T1000 (cell line): ENCODE measurements at regions not wholly inside any gene's neighbourhood (a gene's known extent, or its start where the extent isn't known, plus 50 kb on each side); places are given as distances from the start of the nearest gene placed in this dataset.

Experiments used
- DNase-seq: peaks from one replicate; lab custom pipeline; 2025; ENCODE audit warnings: mixed read lengths; lab: John Stamatoyannopoulos, UW

DNA sequence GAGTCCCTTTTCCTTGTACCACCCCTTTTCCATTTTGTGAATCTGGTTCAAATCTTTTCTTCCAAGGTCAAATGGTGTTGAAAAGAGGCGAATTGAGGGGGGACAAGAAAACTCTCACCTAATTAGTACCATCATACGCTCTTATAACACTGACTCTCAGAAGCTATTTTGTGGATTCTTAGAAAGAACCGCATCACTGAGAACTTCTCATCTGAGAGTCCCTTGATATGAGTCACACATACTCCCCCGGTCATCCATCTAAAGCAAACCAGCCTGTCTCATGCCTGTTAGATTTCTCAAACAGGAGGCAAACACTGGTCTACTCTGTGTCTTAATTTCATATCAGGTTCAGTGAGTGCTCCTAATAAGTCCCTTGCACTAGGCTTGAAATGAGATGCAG lies 76.5 kb upstream of the SPRED1 start:
- no peak for DNase-seq

DNA sequence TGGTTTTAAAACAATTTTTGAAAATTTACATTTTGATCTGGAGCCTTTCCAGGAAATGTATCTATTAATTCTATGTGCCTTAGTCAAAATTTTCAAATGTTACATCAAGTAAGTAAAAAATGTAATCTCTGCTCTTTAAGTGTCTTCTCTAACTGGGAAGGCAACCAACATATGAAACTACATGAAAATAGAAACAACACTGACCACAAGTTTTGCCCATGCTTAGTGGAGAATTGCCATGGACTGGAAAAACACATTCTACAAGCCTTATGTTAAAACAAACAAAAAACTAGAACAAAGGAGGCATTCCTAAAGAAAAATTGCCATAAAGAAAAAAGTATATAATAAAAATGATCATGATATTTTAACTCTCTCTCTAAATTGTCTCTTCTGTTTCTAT lies 75.9 kb upstream of the SPRED1 start:
- no peak for DNase-seq

DNA sequence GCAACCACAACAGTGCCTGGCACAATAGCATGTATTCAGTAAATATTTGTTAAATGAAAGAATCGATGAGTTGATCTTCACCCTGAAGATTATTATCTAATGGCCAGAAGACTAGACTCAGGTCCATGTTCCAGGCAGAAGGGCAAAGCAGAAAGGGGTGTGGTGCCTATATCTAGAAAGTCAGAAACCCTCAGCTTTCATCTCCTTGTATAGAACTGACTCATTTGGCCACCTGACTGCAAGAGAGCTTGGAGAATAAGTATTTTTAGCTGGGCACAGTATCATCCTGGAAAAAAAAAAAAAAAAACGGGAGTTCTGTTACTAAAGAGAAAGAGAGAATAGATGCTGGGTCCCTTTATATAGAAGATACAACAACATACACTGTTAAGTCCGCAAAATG lies 69.7 kb upstream of the SPRED1 start:
- no peak for DNase-seq

DNA sequence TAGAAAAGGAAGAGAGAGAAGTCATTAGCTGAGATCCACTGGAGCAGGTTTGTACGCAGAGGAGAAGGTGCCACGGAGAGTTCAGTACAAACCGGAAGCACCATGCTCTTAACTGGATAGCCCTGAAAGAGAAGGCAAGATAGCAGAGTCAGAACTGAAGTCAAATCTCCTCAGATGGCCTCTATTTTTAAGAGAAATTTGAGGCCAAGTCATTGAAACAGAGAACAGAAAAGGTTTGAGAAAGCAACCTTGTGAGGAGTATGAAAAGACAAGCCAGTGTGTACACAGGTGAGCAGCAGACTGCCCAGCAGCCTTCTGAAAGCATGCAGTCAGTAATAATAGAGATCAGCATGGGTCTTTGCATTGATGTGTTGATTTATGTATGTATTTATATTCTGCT lies 66.1 kb upstream of the SPRED1 start:
- no peak for DNase-seq

DNA sequence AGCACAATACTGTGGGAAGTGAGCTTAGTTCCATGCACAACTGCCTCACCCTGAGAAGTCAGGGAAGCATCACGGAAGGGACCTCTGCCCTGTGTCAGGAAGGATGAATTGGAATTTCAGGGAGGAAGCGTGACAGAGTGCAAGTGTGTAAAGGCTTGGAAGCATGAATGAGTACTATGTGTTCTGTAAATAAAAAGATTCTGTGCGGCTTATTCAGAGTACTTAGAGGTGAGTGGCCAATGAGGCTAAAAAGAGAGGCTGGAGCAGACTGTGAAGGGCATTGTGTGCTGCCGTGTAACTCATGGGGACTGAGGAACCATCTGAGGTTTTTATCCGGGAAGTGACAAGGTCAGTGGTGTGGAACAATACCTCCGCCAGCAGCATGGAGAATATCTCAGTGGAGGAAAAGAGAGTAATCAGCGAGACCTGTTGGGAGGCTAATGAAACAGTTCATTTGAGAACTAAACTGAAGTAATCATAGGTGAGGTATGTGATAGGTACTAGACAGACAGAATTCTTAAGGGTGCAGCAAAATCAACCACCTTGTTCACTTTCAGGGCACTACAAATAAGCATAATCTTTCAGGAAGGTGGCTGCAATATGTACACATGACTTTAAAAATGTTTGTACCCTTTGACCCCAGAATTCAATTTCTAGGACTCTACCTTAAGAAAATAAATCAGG lies 64.9 kb upstream of the SPRED1 start:
- DNase-seq = no peak

DNA sequence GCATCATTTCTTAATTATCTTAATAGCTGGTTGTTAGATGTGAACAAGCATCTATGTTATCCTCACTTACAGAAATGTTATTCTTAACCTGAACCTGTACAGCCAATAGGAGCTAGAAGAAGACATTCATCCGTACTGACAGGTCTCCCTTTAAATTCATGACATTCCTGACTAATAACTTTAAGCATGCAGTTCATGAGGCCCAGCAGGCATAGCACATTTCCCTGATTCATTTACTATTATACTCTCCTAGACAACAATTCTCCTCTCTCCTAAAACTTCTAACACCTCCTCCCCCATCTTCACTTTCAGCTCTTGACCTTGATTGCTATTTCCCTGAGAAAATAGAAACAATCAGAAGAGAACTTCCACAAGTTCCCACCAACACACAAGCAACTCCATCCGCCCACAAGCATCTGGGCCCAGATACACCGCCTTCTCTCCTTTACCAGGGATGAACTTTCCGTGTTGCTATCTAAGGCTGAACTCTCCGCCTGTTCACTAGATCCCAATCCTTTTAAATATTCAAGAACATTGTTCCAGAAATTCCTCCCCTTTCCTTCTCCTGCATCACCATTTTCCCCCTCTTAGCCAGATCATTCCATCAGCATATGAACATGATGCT lies 62.9 kb upstream of the SPRED1 start:
- DNase-seq = no peak

DNA sequence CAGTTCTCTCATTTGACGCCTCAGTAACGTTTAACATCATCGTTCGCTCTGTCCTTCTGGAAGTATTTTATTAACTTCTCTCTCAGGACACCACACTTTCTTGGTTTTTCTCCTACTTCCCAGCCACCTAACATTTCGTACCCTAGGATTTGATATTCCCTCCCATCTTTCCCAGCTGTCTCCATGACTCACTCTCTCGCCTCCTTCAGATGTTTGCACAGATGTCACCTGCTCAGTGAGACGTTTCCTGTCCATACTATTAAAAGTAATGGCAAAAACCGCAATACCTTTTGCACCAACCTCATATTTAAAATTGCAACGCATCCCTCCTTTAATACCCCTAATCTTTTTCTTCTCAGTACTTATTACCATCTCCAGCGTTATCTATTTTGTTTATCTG lies 62.1 kb upstream of the SPRED1 start:
- DNase-seq = no peak

DNA sequence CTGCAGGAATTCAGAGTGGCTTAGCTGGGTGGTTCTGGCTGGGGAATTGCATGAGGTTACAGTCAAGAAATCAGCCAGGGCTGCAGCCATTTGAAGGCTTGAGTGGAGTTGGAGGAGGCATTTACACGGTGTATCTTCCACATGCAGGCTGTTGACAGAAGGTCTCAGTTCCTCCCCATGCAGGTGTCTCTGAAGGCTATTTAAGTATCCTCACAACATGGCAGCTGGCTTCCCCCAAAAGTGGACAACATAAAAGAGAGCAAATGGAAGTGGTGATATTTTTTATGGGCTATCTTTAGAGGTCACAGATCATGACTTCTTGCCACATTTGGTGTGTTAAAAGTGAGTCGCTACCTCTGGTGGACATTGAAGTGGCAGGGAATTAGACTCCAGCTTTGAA lies 60.1 kb upstream of the SPRED1 start:
- no peak for DNase-seq

DNA sequence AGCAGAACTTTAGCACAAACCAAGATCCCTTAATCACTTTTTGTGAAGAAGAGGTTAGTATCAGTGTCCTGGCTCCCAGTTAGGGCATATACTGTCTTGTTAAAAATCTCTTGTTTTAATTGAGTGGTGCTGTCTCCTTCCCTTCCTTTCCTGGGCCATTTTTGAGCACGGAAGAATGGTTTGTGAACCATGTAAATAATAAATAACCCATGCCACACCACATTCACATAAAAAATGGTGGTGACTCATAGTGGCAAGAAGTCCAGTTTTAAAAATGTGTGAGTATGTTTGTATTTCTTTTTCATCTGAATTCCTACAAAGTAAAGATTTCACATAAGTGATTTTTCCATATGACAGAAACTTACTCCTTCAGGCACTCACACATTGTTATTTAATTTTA lies 59.1 kb upstream of the SPRED1 start:
- DNase-seq = no peak

DNA sequence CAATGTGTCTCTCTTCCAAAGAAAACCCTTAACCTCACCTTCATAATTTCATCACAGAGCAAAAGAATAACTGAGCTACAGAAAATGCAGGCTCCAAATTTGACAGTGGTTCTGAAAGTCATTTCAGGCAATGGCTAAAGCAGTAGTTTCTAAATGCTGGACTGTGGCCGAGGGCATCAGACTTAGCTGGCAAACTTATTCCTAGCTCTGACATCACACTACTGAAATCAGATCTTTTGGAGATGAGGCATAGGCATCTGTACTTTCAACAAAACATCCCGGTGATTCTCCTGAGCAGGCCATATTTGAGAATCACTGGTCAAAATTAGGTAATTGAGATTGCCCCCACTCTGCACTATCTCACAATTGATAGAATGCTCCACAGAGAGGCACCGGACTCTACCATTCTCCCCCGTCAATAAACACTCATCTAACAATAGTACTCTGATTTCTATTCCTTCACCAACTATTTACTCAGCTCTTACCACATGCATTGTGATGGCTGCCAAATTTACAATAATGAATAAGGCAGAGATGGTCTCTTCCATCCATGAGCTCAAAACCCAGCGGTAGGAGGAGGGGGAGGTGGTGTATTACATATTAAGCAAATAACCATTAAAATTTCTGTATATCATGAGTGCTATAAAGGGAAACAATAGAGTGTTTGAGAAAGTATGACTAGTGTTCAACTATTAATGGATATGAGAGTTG lies 57.3 kb upstream of the SPRED1 start:
- DNase-seq = no peak

DNA sequence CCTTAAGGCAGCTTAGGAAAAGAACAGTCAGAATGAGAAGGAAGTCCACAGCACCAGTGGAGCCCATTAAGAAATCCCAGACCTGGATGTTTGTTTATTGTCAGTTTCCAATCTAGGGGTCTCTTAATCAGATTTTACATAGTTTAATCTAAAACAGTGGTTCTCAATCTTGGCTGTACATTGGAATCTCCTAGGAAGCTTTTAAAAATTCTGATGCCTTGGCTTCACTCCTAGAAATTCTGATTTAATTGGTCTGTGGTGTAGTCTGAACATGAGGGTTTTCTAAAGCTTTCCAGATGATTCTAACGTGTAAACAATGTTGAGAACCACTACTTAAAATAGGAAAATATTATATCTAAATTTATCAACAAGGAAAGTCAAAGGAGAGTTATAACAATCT lies 56.6 kb upstream of the SPRED1 start:
- DNase-seq = no peak

DNA sequence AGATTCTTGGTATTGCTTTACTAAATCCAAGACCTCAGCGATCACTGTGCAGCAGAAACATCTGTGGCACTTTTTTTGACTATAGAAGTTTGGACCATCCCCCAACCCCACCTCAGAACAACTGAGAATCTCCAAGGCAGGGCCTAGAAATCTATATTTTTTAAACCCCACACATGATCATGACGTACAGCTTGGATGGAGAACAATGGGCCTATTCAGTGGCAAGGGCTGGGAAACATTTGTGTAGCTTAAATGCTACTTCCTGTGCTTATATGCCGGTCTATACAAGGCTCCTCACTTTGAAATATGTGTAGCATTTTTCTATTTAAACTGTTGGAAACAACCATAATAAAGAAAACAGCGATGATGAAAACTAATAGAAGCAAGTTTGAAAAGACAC lies 55.1 kb upstream of the SPRED1 start:
- DNase-seq = no peak

DNA sequence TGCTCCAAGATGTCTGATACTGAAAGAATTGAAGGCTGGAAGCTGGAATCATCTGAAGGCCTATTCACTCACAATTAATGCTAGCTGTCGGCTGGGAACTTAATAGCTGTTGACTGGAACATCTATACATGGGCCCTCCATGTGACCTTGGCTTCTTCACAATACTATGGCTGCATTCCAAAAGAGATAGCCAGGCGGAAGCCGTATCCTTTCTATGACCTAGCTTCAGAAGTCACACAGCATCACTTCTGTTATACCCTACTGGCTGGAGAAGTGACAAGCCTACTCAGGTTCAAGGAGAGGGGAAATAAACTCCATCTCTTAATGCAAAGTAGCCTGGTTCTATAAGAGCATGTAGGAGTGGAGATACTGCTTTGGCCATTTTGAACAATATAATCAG lies 50.9 kb upstream of the SPRED1 start:
- no peak for DNase-seq

DNA sequence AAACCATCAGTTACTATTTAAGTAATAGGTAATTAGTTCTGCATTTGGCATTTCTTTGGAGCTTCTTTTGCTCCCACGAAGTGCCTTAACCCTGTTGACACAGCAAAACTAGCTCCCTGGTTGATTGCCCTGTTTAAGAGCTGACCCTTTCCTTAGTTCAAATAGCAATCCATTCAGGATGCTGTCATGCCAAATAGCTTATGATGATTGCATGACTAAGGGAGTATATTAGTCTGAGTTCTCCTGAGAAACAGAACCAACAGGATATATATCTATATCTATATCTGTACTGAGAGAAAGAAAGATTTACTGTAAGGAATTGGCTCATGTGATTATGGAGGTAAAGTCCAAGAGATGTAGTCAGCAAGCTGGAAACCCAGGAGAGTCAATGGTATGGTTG lies 50.3 kb upstream of the SPRED1 start:
- no peak for DNase-seq
